ENCODE measurements at regions not wholly inside any gene's neighbourhood (a gene's known extent, or its start where the extent isn't known, plus 50 kb on each side); places are given as distances from the start of the nearest gene placed in this dataset.

GRCh38 chr3:59442046-59442445, 392.2 kb upstream of the CFAP20DC start:
- TF ChIP-seq, protein P1, sequence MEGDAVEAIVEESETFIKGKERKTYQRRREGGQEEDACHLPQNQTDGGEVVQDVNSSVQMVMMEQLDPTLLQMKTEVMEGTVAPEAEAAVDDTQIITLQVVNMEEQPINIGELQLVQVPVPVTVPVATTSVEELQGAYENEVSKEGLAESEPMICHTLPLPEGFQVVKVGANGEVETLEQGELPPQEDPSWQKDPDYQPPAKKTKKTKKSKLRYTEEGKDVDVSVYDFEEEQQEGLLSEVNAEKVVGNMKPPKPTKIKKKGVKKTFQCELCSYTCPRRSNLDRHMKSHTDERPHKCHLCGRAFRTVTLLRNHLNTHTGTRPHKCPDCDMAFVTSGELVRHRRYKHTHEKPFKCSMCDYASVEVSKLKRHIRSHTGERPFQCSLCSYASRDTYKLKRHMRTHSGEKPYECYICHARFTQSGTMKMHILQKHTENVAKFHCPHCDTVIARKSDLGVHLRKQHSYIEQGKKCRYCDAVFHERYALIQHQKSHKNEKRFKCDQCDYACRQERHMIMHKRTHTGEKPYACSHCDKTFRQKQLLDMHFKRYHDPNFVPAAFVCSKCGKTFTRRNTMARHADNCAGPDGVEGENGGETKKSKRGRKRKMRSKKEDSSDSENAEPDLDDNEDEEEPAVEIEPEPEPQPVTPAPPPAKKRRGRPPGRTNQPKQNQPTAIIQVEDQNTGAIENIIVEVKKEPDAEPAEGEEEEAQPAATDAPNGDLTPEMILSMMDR (IDR thresholded peaks at IDR 0.05), result no peak
- TF ChIP-seq EP300 (IDR thresholded peaks at IDR 0.05), result no peak
